HEK293 (cell line): ENCODE measurements at regions not wholly inside any gene's neighbourhood (a gene's known extent, or its start where the extent isn't known, plus 50 kb on each side); places are given as distances from the start of the nearest gene placed in this dataset.

ENCODE experiments used
- CTCF ChIA-PET: fragments of 350-600 bp; formaldehyde crosslinking; extraction: SDS; loops from one replicate; lab custom pipeline; 2021; ENCODE audit warnings: antibody characterized with exemption; lab: Yijun Ruan, JAX
- POLR2A ChIA-PET: fragments of 300-600 bp; formaldehyde crosslinking; extraction: SDS; loops from one replicate; lab custom pipeline; 2020; ENCODE audit warnings: antibody characterized with exemption, inconsistent platforms; lab: Yijun Ruan, JAX
- H3K27ac ChIP-seq: fragments of 200-500 bp; sonication (Bioruptor generic); 2 replicates; pipeline ENCODE4 v1.5.1; 2014; ENCODE audit warnings: low read depth, low read length, control low read depth, inconsistent platforms; ENCODE audit errors: extremely low read depth
- H3K36me3 ChIP-seq, 2 experiments: fragments of 200-500 bp in 1 of 2; sonication (Bioruptor generic) in 1 of 2; 1 replicate in 1 of 2; 2 replicates in 1 of 2; pipeline ENCODE4 v1.5.1; 2014 to 2017; ENCODE audit warnings: inconsistent platforms in 2 of 2, low read length in 2 of 2; ENCODE audit not compliant: control insufficient read depth in 2 of 2, insufficient read depth in 1 of 2
- H3K4me1 ChIP-seq: fragments of 200-500 bp; sonication (Bioruptor generic); 2 replicates; pipeline ENCODE4 v1.5.1; 2014; ENCODE audit warnings: mild to moderate bottlenecking, low read length, inconsistent platforms; ENCODE audit not compliant: control insufficient read depth, insufficient read depth
- H3K4me3 ChIP-seq: 2 replicates; pipeline ENCODE4 v1.5.1; 2011; ENCODE audit warnings: low read depth, mild to moderate bottlenecking, control low read depth, low read length, moderate library complexity
- H3K9me3 ChIP-seq: fragments of 200-500 bp; sonication (Bioruptor generic); 2 replicates; pipeline ENCODE4 v1.5.1; 2014; ENCODE audit warnings: low read depth, low read length, inconsistent platforms; ENCODE audit not compliant: control insufficient read depth, insufficient read depth
- GLIS2 ChIP-seq: fragments of 450-650 bp; formaldehyde crosslinking; IDR thresholded peaks from 2 replicates; pipeline ENCODE4 v1.5.1; 2016; ENCODE audit warnings: missing biosample characterization, missing genetic modification characterization
- HOXA7 ChIP-seq: sonication (generic); formaldehyde crosslinking; IDR thresholded peaks from 2 replicates; pipeline ENCODE4 v1.8.1; 2022; ENCODE audit warnings: missing genetic modification reagents, borderline replicate concordance
- HOXC10 ChIP-seq: sonication (generic); formaldehyde crosslinking; IDR thresholded peaks from 2 replicates; pipeline ENCODE4 v1.8.1; 2023; ENCODE audit warnings: mild to moderate bottlenecking, missing genetic modification reagents
- KLF10 ChIP-seq: fragments of 450-650 bp; IDR thresholded peaks from 2 replicates; pipeline ENCODE4 v1.5.1; 2018; ENCODE audit warnings: missing biosample characterization, mild to moderate bottlenecking, missing genetic modification characterization
- SALL2 ChIP-seq: fragments of 450-650 bp; formaldehyde crosslinking; IDR thresholded peaks from 2 replicates; pipeline ENCODE4 v1.5.0; 2017; ENCODE audit warnings: missing biosample characterization, mild to moderate bottlenecking, missing genetic modification characterization, borderline replicate concordance
- SETDB1 ChIP-seq: IDR thresholded peaks from one replicate; pipeline ENCODE4 v1.6.1; 2017; ENCODE audit warnings: mild to moderate bottlenecking, low read length, moderate library complexity, mixed read lengths; ENCODE audit not compliant: insufficient read length
- SP7 ChIP-seq: fragments of 450-650 bp; formaldehyde crosslinking; IDR thresholded peaks from 2 replicates; pipeline ENCODE4 v1.5.1; 2016; ENCODE audit warnings: missing biosample characterization, missing genetic modification characterization
- WT1 ChIP-seq: fragments of 450-650 bp; formaldehyde crosslinking; IDR thresholded peaks from 2 replicates; pipeline ENCODE4 v1.5.1; 2016; ENCODE audit warnings: missing biosample characterization, missing genetic modification characterization
- ZFP37 ChIP-seq: fragments of 450-650 bp; formaldehyde crosslinking; IDR thresholded peaks from 2 replicates; pipeline ENCODE4 v1.5.1; 2016; ENCODE audit warnings: missing biosample characterization, missing genetic modification characterization
- ZNF138 ChIP-seq: fragments of 450-650 bp; formaldehyde crosslinking; IDR thresholded peaks from 2 replicates; pipeline ENCODE4 v1.5.1; 2016; ENCODE audit warnings: missing biosample characterization, missing genetic modification characterization, borderline replicate concordance
- ZNF169 ChIP-seq: fragments of 450-650 bp; formaldehyde crosslinking; IDR thresholded peaks from 2 replicates; pipeline ENCODE4 v1.5.1; 2016; ENCODE audit warnings: missing biosample characterization, missing genetic modification characterization
- ZNF2 ChIP-seq: fragments of 450-650 bp; formaldehyde crosslinking; IDR thresholded peaks from 2 replicates; pipeline ENCODE4 v1.5.1; 2016; ENCODE audit warnings: missing biosample characterization, missing genetic modification characterization
- ZNF211 ChIP-seq: fragments of 450-650 bp; formaldehyde crosslinking; IDR thresholded peaks from 2 replicates; pipeline ENCODE4 v1.5.1; 2016; ENCODE audit warnings: low read depth, missing biosample characterization, missing genetic modification characterization
- ZNF239 ChIP-seq: fragments of 450-650 bp; formaldehyde crosslinking; IDR thresholded peaks from 2 replicates; pipeline ENCODE4 v1.5.1; 2016; ENCODE audit warnings: missing biosample characterization, missing genetic modification characterization
- ZNF24 ChIP-seq: fragments of 450-650 bp; formaldehyde crosslinking; IDR thresholded peaks from 2 replicates; pipeline ENCODE4 v1.5.1; 2016; ENCODE audit warnings: missing biosample characterization, missing genetic modification characterization
- ZNF302 ChIP-seq: fragments of 450-650 bp; formaldehyde crosslinking; IDR thresholded peaks from 2 replicates; pipeline ENCODE4 v1.5.1; 2016; ENCODE audit warnings: missing biosample characterization, missing genetic modification characterization, low read depth
- ZNF335 ChIP-seq: fragments of 450-650 bp; formaldehyde crosslinking; conservative IDR thresholded peaks from 2 replicates; pipeline ENCODE4 v1.5.1; 2016; ENCODE audit warnings: missing biosample characterization, missing genetic modification characterization
- ZNF391 ChIP-seq: fragments of 450-650 bp; formaldehyde crosslinking; IDR thresholded peaks from 2 replicates; pipeline ENCODE4 v1.5.1; 2016; ENCODE audit warnings: low read depth, missing biosample characterization, missing genetic modification characterization, borderline replicate concordance
- ZNF404 ChIP-seq: fragments of 450-650 bp; formaldehyde crosslinking; IDR thresholded peaks from 2 replicates; pipeline ENCODE4 v1.5.1; 2017; ENCODE audit warnings: missing biosample characterization, missing genetic modification characterization
- ZNF433 ChIP-seq: fragments of 450-650 bp; formaldehyde crosslinking; IDR thresholded peaks from 2 replicates; pipeline ENCODE4 v1.5.1; 2016; ENCODE audit warnings: missing biosample characterization, missing genetic modification characterization, low read depth
- ZNF530 ChIP-seq: fragments of 450-650 bp; formaldehyde crosslinking; IDR thresholded peaks from 2 replicates; pipeline ENCODE4 v1.5.1; 2016; ENCODE audit warnings: low read depth, missing biosample characterization, missing genetic modification characterization
- ZNF571 ChIP-seq: fragments of 450-650 bp; formaldehyde crosslinking; IDR thresholded peaks from 2 replicates; pipeline ENCODE4 v1.5.0; 2017; ENCODE audit warnings: missing biosample characterization, missing genetic modification characterization
- ZNF623 ChIP-seq: fragments of 450-650 bp; formaldehyde crosslinking; IDR thresholded peaks from 2 replicates; pipeline ENCODE4 v1.5.1; 2016; ENCODE audit warnings: missing biosample characterization, missing genetic modification characterization
- ZNF624 ChIP-seq: fragments of 450-650 bp; formaldehyde crosslinking; IDR thresholded peaks from 2 replicates; pipeline ENCODE4 v1.5.1; 2017; ENCODE audit warnings: missing biosample characterization, missing genetic modification characterization
- ZNF629 ChIP-seq: fragments of 450-650 bp; formaldehyde crosslinking; IDR thresholded peaks from 2 replicates; pipeline ENCODE4 v1.5.1; 2017; ENCODE audit warnings: missing biosample characterization, missing genetic modification characterization
- ZNF660 ChIP-seq: fragments of 450-650 bp; IDR thresholded peaks from 2 replicates; pipeline ENCODE4 v1.5.1; 2018; ENCODE audit warnings: missing biosample characterization, mild to moderate bottlenecking, missing genetic modification characterization
- ZNF830 ChIP-seq: fragments of 450-650 bp; IDR thresholded peaks from 2 replicates; pipeline ENCODE4 v1.5.0; 2018; ENCODE audit warnings: missing biosample characterization, missing genetic modification characterization, low read depth, mild to moderate bottlenecking, moderate library complexity
- ZXDB ChIP-seq: fragments of 450-650 bp; formaldehyde crosslinking; IDR thresholded peaks from 2 replicates; pipeline ENCODE4 v1.5.1; 2016; ENCODE audit warnings: missing biosample characterization, missing genetic modification characterization
- TF ChIP-seq, protein P1 (sequence below): fragments of 450-650 bp; formaldehyde crosslinking; IDR thresholded peaks from 2 replicates; pipeline ENCODE4 v1.5.1; 2017; ENCODE audit warnings: missing biosample characterization, missing genetic modification characterization
- TF ChIP-seq, protein P2 (sequence below): fragments of 450-650 bp; formaldehyde crosslinking; IDR thresholded peaks from 2 replicates; pipeline ENCODE4 v1.5.1; 2016; ENCODE audit warnings: missing biosample characterization, missing genetic modification characterization
- TF ChIP-seq, protein P3 (sequence below): fragments of 450-650 bp; formaldehyde crosslinking; IDR thresholded peaks from 2 replicates; pipeline ENCODE4 v1.5.1; 2016; ENCODE audit warnings: missing biosample characterization, missing genetic modification characterization
- TF ChIP-seq, protein P4 (sequence below): fragments of 450-650 bp; formaldehyde crosslinking; IDR thresholded peaks from 2 replicates; pipeline ENCODE4 v1.5.1; 2016; ENCODE audit warnings: missing biosample characterization, missing genetic modification characterization
- TF ChIP-seq, protein P5 (sequence below): fragments of 450-650 bp; formaldehyde crosslinking; IDR thresholded peaks from 2 replicates; pipeline ENCODE4 v1.5.1; 2017; ENCODE audit warnings: missing biosample characterization, missing genetic modification characterization

DNA sequence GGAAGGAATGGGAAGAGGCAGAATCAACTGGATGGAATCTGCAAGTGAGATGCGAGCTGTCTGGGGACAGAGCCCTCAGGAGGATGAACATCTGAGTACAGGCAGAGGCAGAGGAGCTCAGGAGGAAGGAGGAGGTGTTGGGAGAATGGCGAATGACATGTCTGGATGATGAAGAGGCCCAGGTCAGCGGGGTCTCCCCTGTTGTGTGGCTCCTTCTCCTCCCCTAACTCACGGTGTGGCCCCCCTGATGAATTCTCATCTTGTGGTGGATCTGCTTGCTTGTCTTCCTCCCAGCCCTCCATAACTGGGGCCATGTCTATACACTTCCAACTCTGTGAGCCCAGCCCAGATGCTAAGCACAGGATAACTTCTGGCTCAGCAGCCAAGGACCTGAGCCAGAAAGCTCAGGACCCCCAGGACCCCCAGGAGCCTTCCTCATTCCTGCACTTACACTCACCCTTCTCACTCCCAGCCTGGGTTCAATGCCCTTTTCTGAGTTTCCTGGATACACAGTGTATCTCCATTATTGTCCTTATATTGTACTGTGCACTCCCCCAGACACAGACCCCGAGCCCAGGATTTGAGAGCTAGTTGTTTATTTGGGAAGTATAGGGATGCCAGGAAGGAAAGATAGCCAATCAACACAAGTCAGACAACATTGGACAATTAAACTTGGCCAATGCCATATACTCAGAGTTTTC, 678.6 kb upstream of the HS6ST1 start:
- H3K9me3 ChIP-seq: no peaks in the 10 kb centered on the region
- H3K4me3 ChIP-seq: no peak overlapping the region
- TF ChIP-seq ZNF335 (tag by site-specific recombination) (no peak), KLF10 (tag by site-specific recombination) (no peak), ZNF624 (tag by site-specific recombination) (no peak), ZNF660 (tag by site-specific recombination) (no peak), ZNF2 (no peak), SP7 (no peak), ZXDB (tag by site-specific recombination) (no peak), ZNF211 (tag by site-specific recombination) (no peak), ZNF433 (no peak), ZNF623 (tag by site-specific recombination) (no peak), HOXC10 (CRISPR knock-in tag) (no peak), SALL2 (no peak)
- TF ChIP-seq, protein P1, sequence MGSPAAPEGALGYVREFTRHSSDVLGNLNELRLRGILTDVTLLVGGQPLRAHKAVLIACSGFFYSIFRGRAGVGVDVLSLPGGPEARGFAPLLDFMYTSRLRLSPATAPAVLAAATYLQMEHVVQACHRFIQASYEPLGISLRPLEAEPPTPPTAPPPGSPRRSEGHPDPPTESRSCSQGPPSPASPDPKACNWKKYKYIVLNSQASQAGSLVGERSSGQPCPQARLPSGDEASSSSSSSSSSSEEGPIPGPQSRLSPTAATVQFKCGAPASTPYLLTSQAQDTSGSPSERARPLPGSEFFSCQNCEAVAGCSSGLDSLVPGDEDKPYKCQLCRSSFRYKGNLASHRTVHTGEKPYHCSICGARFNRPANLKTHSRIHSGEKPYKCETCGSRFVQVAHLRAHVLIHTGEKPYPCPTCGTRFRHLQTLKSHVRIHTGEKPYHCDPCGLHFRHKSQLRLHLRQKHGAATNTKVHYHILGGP: no peak
- TF ChIP-seq, protein P2, sequence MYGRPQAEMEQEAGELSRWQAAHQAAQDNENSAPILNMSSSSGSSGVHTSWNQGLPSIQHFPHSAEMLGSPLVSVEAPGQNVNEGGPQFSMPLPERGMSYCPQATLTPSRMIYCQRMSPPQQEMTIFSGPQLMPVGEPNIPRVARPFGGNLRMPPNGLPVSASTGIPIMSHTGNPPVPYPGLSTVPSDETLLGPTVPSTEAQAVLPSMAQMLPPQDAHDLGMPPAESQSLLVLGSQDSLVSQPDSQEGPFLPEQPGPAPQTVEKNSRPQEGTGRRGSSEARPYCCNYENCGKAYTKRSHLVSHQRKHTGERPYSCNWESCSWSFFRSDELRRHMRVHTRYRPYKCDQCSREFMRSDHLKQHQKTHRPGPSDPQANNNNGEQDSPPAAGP: no peak
- TF ChIP-seq, all 188 proteins: peak for 0
- CTCF ChIA-PET: no interaction called here
- no peaks in the 10 kb centered on the region for H3K4me1 ChIP-seq
- POLR2A ChIA-PET: no interaction called here
- H3K36me3 ChIP-seq: no peaks in the 10 kb centered on the region
- H3K27ac ChIP-seq: no peak overlapping the region

DNA sequence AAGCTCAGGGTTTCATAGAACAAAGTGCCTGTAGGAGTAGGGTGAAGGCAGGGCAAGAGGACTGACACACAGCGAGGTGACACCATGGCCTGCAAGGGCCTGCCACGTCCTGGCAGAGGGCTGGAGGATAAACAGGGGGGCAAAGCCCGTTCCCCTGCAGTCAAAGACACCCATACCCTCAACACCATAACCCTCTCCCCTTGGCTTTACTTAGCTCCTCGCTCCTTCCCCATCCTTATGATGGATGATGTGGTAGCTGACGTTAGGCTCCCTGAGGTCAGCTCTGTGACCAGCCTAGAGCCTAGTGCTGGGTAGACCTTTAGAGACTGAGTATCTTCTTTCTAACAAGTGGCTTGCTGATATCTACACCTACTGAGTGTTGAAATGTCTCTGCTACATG, 683.3 kb upstream of the HS6ST1 start:
- H3K4me1 ChIP-seq: no peaks in the 10 kb centered on the region
- H3K4me3 ChIP-seq: no peak overlapping the region
- ChIA-PET CTCF (no interaction called here), POLR2A (no interaction called here)
- no peak overlapping the region for H3K27ac ChIP-seq
- TF ChIP-seq ZFP37 (tag by site-specific recombination): no peak
- no peak for TF ChIP-seq ZNF391 (tag by site-specific recombination)
- TF ChIP-seq ZNF629 (tag by site-specific recombination): no peak
- TF ChIP-seq WT1 (tag by site-specific recombination): no peak
- TF ChIP-seq ZNF24 (tag by site-specific recombination): no peak
- TF ChIP-seq, protein P3, sequence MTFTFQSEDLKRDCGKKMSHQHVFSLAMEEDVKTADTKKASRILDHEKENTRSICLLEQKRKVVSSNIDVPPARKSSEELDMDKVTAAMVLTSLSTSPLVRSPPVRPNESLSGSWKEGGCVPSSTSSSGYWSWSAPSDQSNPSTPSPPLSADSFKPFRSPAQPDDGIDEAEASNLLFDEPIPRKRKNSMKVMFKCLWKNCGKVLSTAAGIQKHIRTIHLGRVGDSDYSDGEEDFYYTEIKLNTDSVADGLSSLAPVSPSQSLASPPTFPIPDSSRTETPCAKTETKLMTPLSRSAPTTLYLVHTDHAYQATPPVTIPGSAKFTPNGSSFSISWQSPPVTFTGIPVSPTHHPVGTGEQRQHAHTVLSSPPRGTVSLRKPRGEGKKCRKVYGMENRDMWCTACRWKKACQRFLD: no peak
- TF ChIP-seq ZNF404 (tag by site-specific recombination): no peak
- no peak for TF ChIP-seq HOXA7
- TF ChIP-seq SETDB1: no peak
- TF ChIP-seq ZNF530: no peak
- TF ChIP-seq, protein P4, sequence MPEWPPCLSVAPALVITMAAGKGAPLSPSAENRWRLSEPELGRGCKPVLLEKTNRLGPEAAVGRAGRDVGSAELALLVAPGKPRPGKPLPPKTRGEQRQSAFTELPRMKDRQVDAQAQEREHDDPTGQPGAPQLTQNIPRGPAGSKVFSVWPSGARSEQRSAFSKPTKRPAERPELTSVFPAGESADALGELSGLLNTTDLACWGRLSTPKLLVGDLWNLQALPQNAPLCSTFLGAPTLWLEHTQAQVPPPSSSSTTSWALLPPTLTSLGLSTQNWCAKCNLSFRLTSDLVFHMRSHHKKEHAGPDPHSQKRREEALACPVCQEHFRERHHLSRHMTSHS (tag by site-specific recombination): no peak
- no peak for TF ChIP-seq ZNF239 (tag by site-specific recombination)
- TF ChIP-seq, protein P5, sequence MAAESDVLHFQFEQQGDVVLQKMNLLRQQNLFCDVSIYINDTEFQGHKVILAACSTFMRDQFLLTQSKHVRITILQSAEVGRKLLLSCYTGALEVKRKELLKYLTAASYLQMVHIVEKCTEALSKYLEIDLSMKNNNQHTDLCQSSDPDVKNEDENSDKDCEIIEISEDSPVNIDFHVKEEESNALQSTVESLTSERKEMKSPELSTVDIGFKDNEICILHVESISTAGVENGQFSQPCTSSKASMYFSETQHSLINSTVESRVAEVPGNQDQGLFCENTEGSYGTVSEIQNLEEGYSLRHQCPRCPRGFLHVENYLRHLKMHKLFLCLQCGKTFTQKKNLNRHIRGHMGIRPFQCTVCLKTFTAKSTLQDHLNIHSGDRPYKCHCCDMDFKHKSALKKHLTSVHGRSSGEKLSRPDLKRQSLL (tag by site-specific recombination): no peak
- TF ChIP-seq ZNF138: no peak
- TF ChIP-seq ZNF830: no peak
- no peak for TF ChIP-seq GLIS2 (tag by site-specific recombination)
- no peak for TF ChIP-seq ZNF169 (tag by site-specific recombination)
- no peak for TF ChIP-seq ZNF571 (tag by site-specific recombination)
- TF ChIP-seq ZNF302: no peak
- no peaks in the 10 kb centered on the region for H3K9me3 ChIP-seq
- no peaks in the 10 kb centered on the region for H3K36me3 ChIP-seq
